GM18907 (cell line): ENCODE measurements at regions not wholly inside any gene's neighbourhood (a gene's known extent, or its start where the extent isn't known, plus 50 kb on each side); places are given as distances from the start of the nearest gene placed in this dataset.
A peak's percentile ranks its signal among the peaks of the same experiment; 100 is the strongest.

Source experiments
- ATAC-seq: cut with Tn5 transposase; IDR thresholded peaks from one replicate; pipeline ENCODE4 v1.9.1; 2021; ENCODE audit warnings: mild to moderate bottlenecking, moderate library complexity; ENCODE audit not compliant: unreplicated experiment

- ATAC-seq, result no peak
Measured at GRCh38 chr3:168858327-168858726, 762.6 kb upstream of the GOLIM4 start.

GRCh38 chr3:168850109-168850508 is 754.4 kb upstream of the GOLIM4 start:
- no peak for ATAC-seq

DNA sequence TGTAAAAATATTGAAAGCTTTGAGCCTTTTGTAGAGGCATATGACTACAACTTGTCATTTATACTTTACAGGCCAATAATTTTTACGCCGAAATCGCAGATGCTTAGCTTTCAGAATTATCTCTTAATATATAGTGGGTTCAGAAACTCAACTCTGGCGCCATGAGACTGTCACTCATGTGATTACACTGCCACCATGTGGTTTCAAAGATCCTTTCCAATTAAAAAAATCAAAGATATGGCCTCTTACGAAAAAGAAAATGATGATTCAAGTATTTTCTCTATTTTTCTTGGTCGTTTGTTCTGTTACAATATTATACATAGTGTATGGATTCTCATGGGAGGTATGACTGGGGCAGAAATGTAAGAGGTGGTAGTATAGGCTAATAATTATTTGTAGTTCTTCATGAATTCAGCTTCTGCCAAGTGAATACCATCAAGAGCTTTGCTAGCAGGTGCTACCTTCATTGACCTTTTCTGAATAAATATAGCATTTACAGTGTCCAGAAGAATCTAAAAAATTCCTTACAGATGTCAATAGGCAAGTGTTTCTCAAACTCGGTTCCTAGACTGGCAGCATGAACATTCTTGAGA is 751.7 kb upstream of the GOLIM4 start:
- ATAC-seq, result peak; percentile 80

- no peak for ATAC-seq
Measured at GRCh38 chr3:168844894-168845482, 749.3 kb upstream of the GOLIM4 start.

- ATAC-seq, result no peak
Measured at GRCh38 chr3:168844472-168844871, 748.7 kb upstream of the GOLIM4 start.

DNA sequence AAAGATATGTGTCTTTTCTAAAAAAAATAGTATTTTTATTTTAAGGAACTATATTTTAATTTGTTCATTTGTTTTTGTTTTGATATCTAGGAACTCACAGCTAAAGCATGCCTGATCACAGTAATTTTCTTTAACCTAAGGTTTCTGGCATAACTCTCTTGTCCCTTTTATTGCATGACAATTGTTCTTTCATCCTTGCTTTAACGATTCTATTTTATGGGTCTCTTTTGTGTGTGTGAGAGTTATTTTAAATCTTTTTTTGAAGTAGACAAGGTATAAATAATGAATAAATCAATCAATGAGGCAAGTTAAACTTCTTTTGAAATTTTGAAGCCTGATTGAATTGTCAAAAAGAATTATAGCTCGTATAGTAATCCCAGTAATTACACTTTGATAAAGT is 747.8 kb upstream of the GOLIM4 start:
- ATAC-seq, result no peak

DNA sequence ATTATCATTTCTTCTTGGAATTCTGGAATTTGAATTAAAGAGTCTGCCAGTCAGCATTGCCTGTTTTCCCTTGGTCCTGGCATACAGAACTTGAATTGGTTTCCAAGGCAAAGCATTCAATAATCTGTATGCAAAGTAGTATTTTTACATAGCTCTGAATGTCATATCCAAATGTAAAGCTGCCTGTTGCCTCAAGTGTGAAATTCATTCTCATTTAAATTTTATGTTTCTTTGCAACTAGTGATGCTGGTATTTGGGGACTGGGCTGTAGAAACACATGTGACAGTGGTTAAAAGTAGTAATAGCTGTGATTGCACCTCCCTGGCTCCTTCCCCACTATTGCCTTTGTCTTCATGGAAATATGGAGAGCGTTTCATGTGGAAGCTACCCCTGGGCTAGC is 743.9 kb upstream of the GOLIM4 start:
- ATAC-seq, result no peak

- ATAC-seq, result no peak
Measured at GRCh38 chr3:168834558-168834957, 738.8 kb upstream of the GOLIM4 start.

DNA sequence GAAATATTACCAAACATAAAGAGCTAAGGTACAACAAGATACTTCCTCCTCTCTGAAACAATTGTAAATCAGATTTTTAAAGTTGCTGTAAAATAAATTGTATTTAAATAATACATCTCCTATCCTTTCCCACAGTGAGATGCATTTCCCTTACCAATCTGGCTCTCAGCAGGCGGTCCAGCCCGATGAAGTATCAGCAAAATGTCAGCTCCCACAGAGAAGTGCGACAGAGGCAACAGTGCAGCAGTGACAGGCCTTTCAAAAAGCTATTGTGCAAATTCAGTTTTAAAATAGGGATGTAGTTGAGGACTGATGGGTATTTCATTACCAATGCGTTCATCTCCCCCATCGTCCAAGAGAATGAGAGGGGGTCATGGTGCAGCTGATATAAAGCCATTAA is 733.2 kb upstream of the GOLIM4 start:
- ATAC-seq, result no peak

- no peak for ATAC-seq
Measured at GRCh38 chr3:168828536-168828935, 732.8 kb upstream of the GOLIM4 start.

GRCh38 chr3:168828014-168828413 is 732.3 kb upstream of the GOLIM4 start:
- no peak for ATAC-seq

DNA sequence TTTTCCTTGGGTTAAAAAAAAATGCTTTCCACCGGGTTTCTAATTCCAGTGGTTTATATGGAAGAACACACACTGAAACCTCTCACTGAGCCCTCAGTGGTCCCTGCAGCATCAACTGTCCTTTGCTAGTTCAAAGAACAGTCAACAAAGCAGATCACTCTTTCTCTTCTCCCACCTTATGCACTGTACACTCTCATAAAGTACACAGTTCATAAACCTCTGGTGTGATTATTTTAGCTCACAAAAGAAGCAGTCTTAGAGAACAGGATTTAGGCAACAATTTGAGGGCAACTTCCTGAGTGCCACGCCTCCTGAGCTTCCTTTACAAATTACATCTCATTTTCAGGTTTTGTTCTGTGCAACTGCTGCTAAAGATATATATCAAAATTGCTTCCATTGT is 728.4 kb upstream of the GOLIM4 start:
- ATAC-seq, result no peak

DNA sequence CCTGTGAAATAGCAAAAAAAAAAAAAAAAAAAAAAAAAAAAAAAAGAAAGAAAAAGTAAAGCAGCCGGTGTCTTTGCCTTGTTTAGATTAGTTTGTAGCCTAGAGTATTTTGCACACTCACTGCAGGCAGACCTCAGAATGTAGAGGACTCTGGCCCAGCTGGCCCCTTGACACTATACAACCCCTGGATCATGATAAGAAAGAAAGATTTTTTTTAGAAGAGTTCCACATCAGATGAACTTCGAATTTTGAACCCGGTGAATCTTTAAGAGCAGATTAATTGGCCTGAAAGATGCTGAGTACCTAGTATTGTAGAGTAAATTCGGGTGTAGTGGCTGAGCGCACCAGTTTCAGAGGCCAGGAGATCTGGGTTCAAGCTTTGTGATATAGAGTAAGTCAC is 727.7 kb upstream of the GOLIM4 start:
- no peak for ATAC-seq

DNA sequence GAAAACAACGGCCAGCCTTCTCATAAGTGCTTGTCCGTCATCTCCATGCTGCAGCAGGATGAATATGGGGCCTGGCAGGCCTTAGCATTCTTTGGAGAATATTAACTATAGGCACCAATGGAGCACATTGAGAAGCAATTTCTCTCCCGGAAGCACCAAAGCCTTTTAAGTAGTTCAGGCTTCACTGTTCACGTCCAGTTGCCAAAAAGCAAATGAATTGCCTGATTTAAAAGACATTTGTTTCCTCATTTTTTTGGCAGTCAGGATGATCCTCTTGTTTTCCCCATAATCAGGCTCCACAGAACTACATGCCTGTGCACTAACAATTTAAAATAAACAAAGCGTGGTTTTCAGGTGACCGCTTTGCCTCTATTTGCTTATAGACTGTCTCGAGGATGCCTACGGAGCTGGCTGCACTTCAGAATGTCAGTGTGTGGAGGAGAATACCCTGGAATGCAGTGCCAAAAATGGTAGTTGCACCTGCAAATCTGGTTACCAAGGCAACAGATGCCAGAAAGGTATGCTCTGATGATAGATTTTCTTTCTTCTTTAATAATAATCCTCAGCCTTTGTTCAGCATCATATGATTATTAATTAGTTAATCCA is 725.2 kb upstream of the GOLIM4 start:
- ATAC-seq, result no peak

- ATAC-seq, result no peak
Measured at GRCh38 chr3:168817177-168817576, 721.5 kb upstream of the GOLIM4 start.

DNA sequence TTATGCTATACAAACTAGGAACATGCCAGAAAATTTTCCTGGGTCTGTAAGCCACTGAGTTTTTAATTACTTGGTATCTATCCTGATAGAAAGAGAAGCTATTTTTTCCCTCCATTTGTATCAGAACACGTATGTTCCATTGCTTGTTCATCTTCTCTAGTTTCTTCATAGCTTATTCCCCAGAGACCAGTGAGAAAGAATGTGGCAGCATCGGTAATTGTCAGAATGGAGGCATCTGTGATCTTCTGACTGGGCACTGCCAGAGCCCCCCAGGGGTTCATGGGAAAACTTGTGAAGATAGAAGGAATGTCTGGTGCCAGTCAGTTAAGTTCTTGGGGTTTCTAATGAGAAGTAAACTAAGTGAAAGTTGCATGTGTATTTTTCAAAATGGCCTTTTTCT is 720.2 kb upstream of the GOLIM4 start:
- no peak for ATAC-seq

DNA sequence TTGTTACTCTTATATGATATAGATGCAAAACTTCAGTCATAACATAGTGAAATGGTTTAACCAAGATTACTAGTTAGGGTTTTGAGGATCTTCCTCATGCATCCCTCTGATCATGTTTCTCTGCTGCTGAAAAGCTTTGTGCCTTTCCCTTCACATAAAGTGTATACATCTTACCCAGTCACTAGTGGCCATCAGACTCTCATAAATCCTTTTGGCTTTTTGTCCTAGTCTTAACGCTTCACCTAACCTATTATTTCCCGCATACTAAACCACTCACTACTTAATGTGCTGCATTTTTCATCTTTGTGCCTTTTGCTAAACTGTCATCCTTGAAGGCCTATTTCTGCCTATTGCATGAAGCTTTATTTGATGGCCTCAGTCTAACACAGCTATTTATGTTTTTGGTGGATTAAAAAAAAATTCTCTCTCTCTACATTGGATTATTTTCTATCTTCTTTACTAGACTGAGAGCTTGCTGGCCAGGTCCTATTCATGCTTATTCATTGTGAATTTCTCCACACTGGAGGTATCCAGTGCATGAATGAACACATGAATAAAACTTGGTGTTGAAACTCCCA is 717.6 kb upstream of the GOLIM4 start:
- ATAC-seq, result no peak

DNA sequence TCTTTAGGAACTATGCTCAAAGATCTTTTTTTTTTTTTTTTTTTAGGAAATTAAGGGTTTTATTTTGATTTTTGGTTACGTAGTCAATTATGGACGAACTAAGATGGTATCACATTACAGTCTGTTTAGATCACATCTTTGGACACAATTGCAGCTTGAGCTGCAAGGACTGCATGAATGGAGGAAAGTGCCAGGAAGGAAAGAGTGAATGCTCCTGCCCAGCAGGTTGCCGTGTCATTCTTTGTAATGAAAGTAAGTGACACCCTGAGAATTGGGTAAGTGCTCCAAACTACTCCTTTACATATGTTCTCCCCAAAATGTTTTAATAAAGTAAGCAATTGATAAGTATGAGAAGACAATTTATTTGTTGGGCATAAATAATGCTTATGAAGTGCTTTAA is 716.5 kb upstream of the GOLIM4 start:
- no peak for ATAC-seq

DNA sequence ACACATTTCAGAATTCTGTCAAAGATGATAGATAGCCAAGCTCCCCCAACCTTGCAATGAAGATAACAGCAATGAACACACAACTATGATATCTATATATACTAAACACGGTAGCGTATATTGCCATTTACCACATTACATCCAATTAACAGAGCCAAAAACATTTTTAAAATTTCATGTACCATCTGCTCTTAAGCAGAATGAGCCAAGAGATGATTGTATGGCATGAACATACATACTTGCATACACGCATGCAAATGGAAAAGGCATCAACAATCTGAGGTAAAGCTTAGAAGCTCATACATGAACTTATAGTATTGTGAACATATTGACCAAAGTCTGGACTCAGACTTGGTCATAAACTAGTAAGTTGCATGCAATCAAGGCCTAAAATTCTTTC is 712.9 kb upstream of the GOLIM4 start:
- no peak for ATAC-seq

GRCh38 chr3:168807448-168807847 is 711.7 kb upstream of the GOLIM4 start:
- ATAC-seq, result no peak

GRCh38 chr3:168806871-168807270 is 711.1 kb upstream of the GOLIM4 start:
- ATAC-seq, result no peak

DNA sequence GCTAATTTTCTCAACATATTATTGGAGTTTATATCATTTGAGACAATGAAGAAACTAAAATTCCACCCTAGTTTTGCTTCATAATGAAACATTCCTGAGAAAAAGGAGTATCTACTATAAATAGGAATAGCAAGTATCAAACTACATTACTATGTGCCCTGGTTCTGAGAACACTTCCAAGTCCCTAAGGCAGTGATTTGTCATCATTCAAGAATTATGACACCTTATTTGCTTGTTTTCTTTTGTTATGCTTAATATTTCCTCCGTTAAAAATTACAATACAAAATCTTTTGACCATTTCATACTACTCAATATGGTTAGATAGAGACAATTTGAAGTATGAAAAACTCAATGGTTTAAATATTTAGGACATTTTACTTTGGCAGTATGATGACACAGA is 707.8 kb upstream of the GOLIM4 start:
- no peak for ATAC-seq
